Adrenal gland (tissue), 5 donors: ENCODE measurements at regions not wholly inside any gene's neighbourhood (a gene's known extent, or its start where the extent isn't known, plus 50 kb on each side); places are given as distances from the start of the nearest gene placed in this dataset.

Source experiments
- CTCF ChIP-seq, 6 experiments: fragments of 450-650 bp in 4 of 6; fragments of 200-600 bp in 2 of 6; sonication (generic) in 1 of 6; IDR thresholded peaks; 1 replicate in 5 of 6; 2 replicates in 1 of 6; pipeline versions ENCODE4 v1.5.1 to v1.8.0; 2016 to 2021; ENCODE audit warnings: antibody characterized with exemption in 6 of 6, mild to moderate bottlenecking in 2 of 6, moderate library complexity in 1 of 6
- POLR2A ChIP-seq, 2 donors: fragments of 450-650 bp; IDR thresholded peaks; one replicate each; pipeline ENCODE4 v1.6.1; 2017; ENCODE audit warnings: antibody characterized with exemption in 2 of 2, mild to moderate bottlenecking in 2 of 2, moderate library complexity in 1 of 2
- donor health status: DM: no; HTN: no; CAD: no.

GRCh38 chr13:44694291-44694690, 118.2 kb upstream of the TSC22D1 start:
- TF ChIP-seq CTCF (IDR thresholded peaks at IDR 0.05), result no peak
- TF ChIP-seq POLR2A (IDR thresholded peaks at IDR 0.05), result no peak
